ENCODE measurements at regions not wholly inside any gene's neighbourhood (a gene's known extent, or its start where the extent isn't known, plus 50 kb on each side); places are given as distances from the start of the nearest gene placed in this dataset.

- ChIA-PET POLR2A (no interaction called here), CTCF (interaction anchor here (1.2 to 2.9 kb wide), 13 partner anchors 12 to 364 kb away, joined by 4 to 35 read pairs (median 7); partner anchors contain the start of genes EDEM3, NIBAN1 and RNF2)
- Mint-ChIP-seq H3K4me1 (peaks cover 3% of the 10 kb centered on the region; the same call in 1 of the 2 replicates), H3K36me3 (peaks cover 3% of the 10 kb centered on the region; the same call in 1 of the 2 replicates), H3K4me3 (no peak overlapping the region), H3K9me3 (peaks cover 10% of the 10 kb centered on the region; the same call in 1 of the 2 replicates), H3K27me3 (ENCODE audit: low read depth) (no peaks in the 10 kb centered on the region), H3K27ac (no peak overlapping the region)
- no peak for TF ChIP-seq EMX1 (CRISPR knock-in tag; IDR thresholded peaks at IDR 0.05)
- TF ChIP-seq GTF2I (CRISPR knock-in tag; conservative IDR thresholded peaks at IDR 0.05): no peak
- TF ChIP-seq E2F4 (CRISPR knock-in tag; IDR thresholded peaks at IDR 0.05; ENCODE audit: borderline replicate concordance, low read depth): no peak
- TF ChIP-seq GABPB1 (CRISPR knock-in tag; IDR thresholded peaks at IDR 0.05): no peak
- TF ChIP-seq NFYB (CRISPR knock-in tag; conservative IDR thresholded peaks at IDR 0.05; ENCODE audit: low read depth): no peak
- no peak for TF ChIP-seq CREB1 (CRISPR knock-in tag; IDR thresholded peaks at IDR 0.05)
- TF ChIP-seq ATF3 (CRISPR knock-in tag; conservative IDR thresholded peaks at IDR 0.05): no peak
- TF ChIP-seq HMGXB4 (CRISPR knock-in tag; IDR thresholded peaks at IDR 0.05): no peak
- TF ChIP-seq ZNF281 (CRISPR knock-in tag; IDR thresholded peaks at IDR 0.05): no peak
- TF ChIP-seq ARID4B (CRISPR knock-in tag; IDR thresholded peaks at IDR 0.05; ENCODE audit: borderline replicate concordance): no peak
- no peak for TF ChIP-seq AFF4 (CRISPR knock-in tag; IDR thresholded peaks at IDR 0.05; ENCODE audit: borderline replicate concordance)
- no peak for TF ChIP-seq TP53 (CRISPR knock-in tag; IDR thresholded peaks at IDR 0.05)
- TF ChIP-seq ZNF263 (CRISPR knock-in tag; IDR thresholded peaks at IDR 0.05; ENCODE audit: low read depth): no peak
- no peak for TF ChIP-seq USF1 (CRISPR knock-in tag; IDR thresholded peaks at IDR 0.05)
- ATAC-seq (no peak), DNase-seq (ENCODE audit: low spot score) (no peak)
These were observed 51.7 kb upstream of the EDEM3 start for GRCh38 chr1:184806296-184806721.

Data from WTC11 (cell line).